OCI-LY3 (cell line): ENCODE measurements at regions not wholly inside any gene's neighbourhood (a gene's known extent, or its start where the extent isn't known, plus 50 kb on each side); places are given as distances from the start of the nearest gene placed in this dataset.

Experiments
- H2AFZ ChIP-seq: fragments of 200-600, 300-600 bp; shearing (Covaris generic); 2 replicates; pipeline ENCODE4 v1.6.0; 2014; ENCODE audit warnings: antibody characterized with exemption, low read depth, low read length
- H3K27ac ChIP-seq: fragments of 200-600, 300-600 bp; sonication (generic); 2 replicates; pipeline ENCODE4 v1.5.1; 2014; ENCODE audit warnings: mild to moderate bottlenecking, low read length, moderate library complexity, mixed read lengths
- H3K27me3 ChIP-seq: fragments of 200-600, 300-600 bp; sonication (generic); 2 replicates; pipeline ENCODE4 v1.6.1; 2014; ENCODE audit warnings: low read depth, low read length, mixed read lengths
- H3K36me3 ChIP-seq: fragments of 200-600, 300-600 bp; sonication (generic); replicated peaks from 2 replicates; pipeline ENCODE3; 2014; ENCODE audit warnings: low read depth, low read length, mixed read lengths
- H3K4me1 ChIP-seq: fragments of 300-600, 200-600 bp; sonication (generic); 2 replicates; pipeline ENCODE4 v1.6.1; 2014; ENCODE audit warnings: low read length, mixed read lengths
- H3K4me2 ChIP-seq: fragments of 200-600, 300-600 bp; sonication (generic); 2 replicates; pipeline ENCODE4 v1.6.1; 2014; ENCODE audit warnings: low read length, mixed read lengths
- H3K4me3 ChIP-seq: fragments of 300-600, 200-600 bp; sonication (generic); 2 replicates; pipeline ENCODE4 v1.5.1; 2014; ENCODE audit warnings: antibody characterized with exemption, mild to moderate bottlenecking, low read length, moderate library complexity
- H3K79me2 ChIP-seq: fragments of 300-600, 200-600 bp; shearing (Covaris generic); 2 replicates; pipeline ENCODE4 v1.6.1; 2014; ENCODE audit warnings: mild to moderate bottlenecking, low read length, mixed read lengths
- H3K9ac ChIP-seq: fragments of 300-600, 200-600 bp; shearing (Covaris generic); 2 replicates; pipeline ENCODE4 v1.6.0; 2014; ENCODE audit warnings: mild to moderate bottlenecking, low read length, moderate library complexity
- H3K9me3 ChIP-seq: fragments of 200-600, 300-600 bp; shearing (Covaris generic); 2 replicates; pipeline ENCODE4 v1.6.1; 2014; ENCODE audit warnings: low read length, mixed read lengths; ENCODE audit not compliant: insufficient read depth
- H4K20me1 ChIP-seq: fragments of 200-600, 300-600 bp; sonication (generic); 2 replicates; pipeline ENCODE4 v1.6.1; 2016; ENCODE audit warnings: low read length, mixed read lengths; ENCODE audit not compliant: insufficient read depth
- EZH2phosphoT487 ChIP-seq: fragments of 200-600 bp; shearing (Covaris generic); IDR thresholded peaks from 2 replicates; pipeline ENCODE4 v1.6.1; 2018; ENCODE audit warnings: antibody characterized with exemption, mixed run types, low read depth
- TF ChIP-seq, protein P1 (sequence below): fragments of 200-600, 300-600 bp; sonication (generic); IDR thresholded peaks from 2 replicates; pipeline ENCODE4 v1.5.1; 2014; ENCODE audit warnings: antibody characterized with exemption, low read length, low read depth

DNA sequence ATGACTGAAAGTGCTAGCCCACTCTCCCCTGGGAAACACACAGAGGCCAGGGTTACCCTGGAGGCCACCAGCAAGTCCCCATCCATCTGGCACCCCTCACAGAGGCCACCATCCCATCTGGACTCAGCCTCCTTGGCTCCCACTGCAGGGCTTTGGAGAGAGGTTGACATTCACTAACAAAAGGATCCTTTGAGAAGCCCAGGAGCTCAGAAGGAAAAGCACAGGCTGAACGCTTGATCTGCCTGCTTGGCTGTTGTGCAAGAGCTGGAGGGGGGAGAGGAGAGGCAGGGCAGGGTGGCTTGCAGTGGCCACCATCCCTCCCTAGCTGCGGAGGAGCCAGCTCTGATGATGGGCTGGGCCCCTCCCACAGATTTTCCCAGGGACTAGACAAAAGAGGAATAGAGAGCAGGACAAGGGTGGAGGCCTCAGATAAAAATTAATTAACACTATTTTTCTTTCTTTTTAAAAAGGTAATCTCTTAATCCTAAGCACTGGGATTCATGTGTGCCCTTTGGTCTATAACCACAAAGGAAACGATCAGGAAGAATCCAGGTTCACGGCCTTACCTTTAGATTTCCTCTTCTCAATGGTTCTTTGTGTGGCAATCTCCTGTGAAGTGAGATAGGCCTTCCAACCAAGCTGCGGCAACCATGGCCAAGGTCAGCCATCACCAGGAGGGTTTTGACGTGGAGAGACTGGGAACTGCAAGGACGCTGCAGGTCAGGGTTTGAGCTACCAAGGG lies 154.7 kb downstream of the BARX2 start:
- no peaks in the 10 kb centered on the region for H3K4me1 ChIP-seq
- H3K4me3 ChIP-seq = no peak overlapping the region
- no peaks in the 10 kb centered on the region for H3K79me2 ChIP-seq
- H3K9me3 ChIP-seq = no peaks in the 10 kb centered on the region
- H3K4me2 ChIP-seq = no peak overlapping the region
- H4K20me1 ChIP-seq = no peaks in the 10 kb centered on the region
- H3K27me3 ChIP-seq = 0 out of 2 replicates have a peak, but pooled peaks cover 4% of the 10 kb centered on the region
- TF ChIP-seq EZH2phosphoT487 = no peak
- TF ChIP-seq, protein P1, sequence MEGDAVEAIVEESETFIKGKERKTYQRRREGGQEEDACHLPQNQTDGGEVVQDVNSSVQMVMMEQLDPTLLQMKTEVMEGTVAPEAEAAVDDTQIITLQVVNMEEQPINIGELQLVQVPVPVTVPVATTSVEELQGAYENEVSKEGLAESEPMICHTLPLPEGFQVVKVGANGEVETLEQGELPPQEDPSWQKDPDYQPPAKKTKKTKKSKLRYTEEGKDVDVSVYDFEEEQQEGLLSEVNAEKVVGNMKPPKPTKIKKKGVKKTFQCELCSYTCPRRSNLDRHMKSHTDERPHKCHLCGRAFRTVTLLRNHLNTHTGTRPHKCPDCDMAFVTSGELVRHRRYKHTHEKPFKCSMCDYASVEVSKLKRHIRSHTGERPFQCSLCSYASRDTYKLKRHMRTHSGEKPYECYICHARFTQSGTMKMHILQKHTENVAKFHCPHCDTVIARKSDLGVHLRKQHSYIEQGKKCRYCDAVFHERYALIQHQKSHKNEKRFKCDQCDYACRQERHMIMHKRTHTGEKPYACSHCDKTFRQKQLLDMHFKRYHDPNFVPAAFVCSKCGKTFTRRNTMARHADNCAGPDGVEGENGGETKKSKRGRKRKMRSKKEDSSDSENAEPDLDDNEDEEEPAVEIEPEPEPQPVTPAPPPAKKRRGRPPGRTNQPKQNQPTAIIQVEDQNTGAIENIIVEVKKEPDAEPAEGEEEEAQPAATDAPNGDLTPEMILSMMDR = no peak
- H3K27ac ChIP-seq = no peak overlapping the region
- no peak overlapping the region for H2AFZ ChIP-seq
- H3K9ac ChIP-seq = no peak overlapping the region
- H3K36me3 ChIP-seq = no peaks in the 10 kb centered on the region

GRCh38 chr11:129533395-129533794 lies 157.7 kb downstream of the BARX2 start:
- H3K27me3 ChIP-seq = 0 out of 2 replicates have a peak, but pooled peaks cover 3% of the 10 kb centered on the region
- H3K36me3 ChIP-seq = no peaks in the 10 kb centered on the region
- no peak overlapping the region for H3K9ac ChIP-seq
- H3K9me3 ChIP-seq = 0 out of 2 replicates have a peak, but pooled peaks cover 2% of the 10 kb centered on the region
- no peak overlapping the region for H3K4me3 ChIP-seq
- H3K79me2 ChIP-seq = no peaks in the 10 kb centered on the region
- H4K20me1 ChIP-seq = no peaks in the 10 kb centered on the region
- TF ChIP-seq EZH2phosphoT487 = no peak
- TF ChIP-seq, protein P1 = no peak
- no peak overlapping the region for H3K4me2 ChIP-seq
- no peaks in the 10 kb centered on the region for H3K4me1 ChIP-seq
- no peak overlapping the region for H3K27ac ChIP-seq
- no peak overlapping the region for H2AFZ ChIP-seq

DNA sequence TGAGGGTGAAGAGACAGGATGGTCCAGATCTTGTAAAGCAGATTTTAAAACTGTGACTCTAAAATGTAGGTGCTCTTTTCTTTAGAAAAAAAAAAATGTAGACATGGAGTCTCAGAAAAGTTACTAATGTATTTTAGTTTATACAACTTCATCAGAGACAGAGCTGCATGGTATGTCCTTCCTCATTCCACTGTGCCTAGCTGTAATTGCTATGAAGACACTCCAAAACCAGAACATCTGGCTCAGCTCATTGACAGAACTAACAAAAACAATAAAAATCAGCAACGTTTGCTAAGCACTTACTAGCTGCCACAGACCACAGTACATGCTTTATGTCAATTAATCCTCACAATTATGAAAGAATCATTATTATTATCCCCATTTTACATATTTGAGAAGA lies 160.7 kb downstream of the BARX2 start:
- TF ChIP-seq, protein P1 = no peak
- no peak for TF ChIP-seq EZH2phosphoT487
- H3K36me3 ChIP-seq = no peaks in the 10 kb centered on the region
- H3K4me3 ChIP-seq = no peak overlapping the region
- no peaks in the 10 kb centered on the region for H3K27me3 ChIP-seq
- no peak overlapping the region for H3K9ac ChIP-seq
- H3K27ac ChIP-seq = no peak overlapping the region
- H3K79me2 ChIP-seq = no peaks in the 10 kb centered on the region
- H3K4me1 ChIP-seq = no peaks in the 10 kb centered on the region
- no peak overlapping the region for H2AFZ ChIP-seq
- H3K4me2 ChIP-seq = no peak overlapping the region
- 0 out of 2 replicates have a peak, but pooled peaks cover 2% of the 10 kb centered on the region for H3K9me3 ChIP-seq
- H4K20me1 ChIP-seq = no peaks in the 10 kb centered on the region

DNA sequence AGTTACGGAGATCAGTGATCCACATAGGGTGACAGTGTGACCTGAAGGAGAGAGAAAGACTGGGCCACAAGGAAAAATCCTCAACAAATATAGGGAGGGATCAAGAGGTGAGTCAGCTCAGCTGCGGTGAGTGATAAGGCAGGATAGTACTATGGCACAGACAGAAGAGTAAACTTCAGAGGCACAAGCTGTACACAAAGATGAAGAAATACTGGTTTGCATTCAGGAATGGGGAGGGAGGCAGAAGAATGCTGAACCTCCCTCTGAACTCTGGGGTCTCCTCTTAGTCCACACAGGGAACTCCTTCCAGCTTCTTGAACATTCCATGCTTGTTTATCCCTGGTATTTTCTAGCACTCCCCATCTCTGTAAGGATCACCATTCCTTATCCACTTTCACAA lies 162.7 kb downstream of the BARX2 start:
- H3K4me3 ChIP-seq = no peak overlapping the region
- H3K9me3 ChIP-seq = 0 out of 2 replicates have a peak, but pooled peaks cover 2% of the 10 kb centered on the region
- no peak for TF ChIP-seq EZH2phosphoT487
- TF ChIP-seq, protein P1 = no peak
- no peaks in the 10 kb centered on the region for H3K27me3 ChIP-seq
- H3K79me2 ChIP-seq = no peaks in the 10 kb centered on the region
- H3K36me3 ChIP-seq = no peaks in the 10 kb centered on the region
- no peak overlapping the region for H3K4me2 ChIP-seq
- no peak overlapping the region for H2AFZ ChIP-seq
- no peak overlapping the region for H3K9ac ChIP-seq
- no peak overlapping the region for H3K27ac ChIP-seq
- H3K4me1 ChIP-seq = no peaks in the 10 kb centered on the region
- H4K20me1 ChIP-seq = no peaks in the 10 kb centered on the region
